ENCODE measurements at regions not wholly inside any gene's neighbourhood (a gene's known extent, or its start where the extent isn't known, plus 50 kb on each side); places are given as distances from the start of the nearest gene placed in this dataset.

- TF ChIP-seq CTCF (optimal IDR thresholded peaks at IDR 0.05 in 1 of 3, IDR thresholded peaks at IDR 0.05 in 1 of 3, conservative IDR thresholded peaks at IDR 0.05 in 1 of 3; ENCODE audit: extremely low read depth in 1 of 3, insufficient read depth in 2 of 3, low read length in 3 of 3) (no peak), EZH2 (IDR thresholded peaks at IDR 0.05; ENCODE audit: low read length) (no peak)
Measured at GRCh38 chr10:91117505-91117904, 103.0 kb upstream of the PCGF5 start.

Data from keratinocyte (primary cell).